GM23338 (cell line): ENCODE measurements at regions not wholly inside any gene's neighbourhood (a gene's known extent, or its start where the extent isn't known, plus 50 kb on each side); places are given as distances from the start of the nearest gene placed in this dataset.

Source experiments
- ATAC-seq: fragments of 200-7000 bp; cut with Tn5 transposase; 3 replicates; pipeline ENCODE4 v1.9.1; 2020
- DNase-seq: peaks from one replicate; pipeline ENCODE4 v3.0.0-alpha.2; 2015; ENCODE audit warnings: low spot score
- H2AFZ ChIP-seq: fragments of 200-600 bp; sonication (generic); 2 replicates; pipeline ENCODE4 v1.8.0; 2016; ENCODE audit warnings: antibody characterized with exemption, mild to moderate bottlenecking, moderate library complexity
- H3F3A ChIP-seq: fragments of 200-600 bp; sonication (generic); replicated peaks from 2 replicates; pipeline ENCODE4 v1.8.0; 2017; ENCODE audit warnings: antibody characterized with exemption, mixed run types, low read depth
- H3K27ac ChIP-seq: fragments of 200-600 bp; sonication (generic); 2 replicates; pipeline ENCODE4 v1.6.1; 2016; ENCODE audit warnings: low read depth
- H3K27me3 ChIP-seq: fragments of 200-600 bp; sonication (generic); 2 replicates; pipeline ENCODE4 v1.8.0; 2016; ENCODE audit warnings: mild to moderate bottlenecking, mixed run types, moderate library complexity; ENCODE audit not compliant: insufficient read depth
- H3K36me3 ChIP-seq: fragments of 200-600 bp; sonication (generic); 2 replicates; pipeline ENCODE4 v1.8.0; 2016; ENCODE audit warnings: mild to moderate bottlenecking; ENCODE audit not compliant: insufficient read depth
- H3K4me1 ChIP-seq: fragments of 200-600 bp; sonication (generic); 2 replicates; pipeline ENCODE4 v1.8.0; 2016; ENCODE audit warnings: mild to moderate bottlenecking, moderate library complexity; ENCODE audit not compliant: insufficient read depth
- H3K4me2 ChIP-seq: fragments of 200-600 bp; sonication (generic); 2 replicates; pipeline ENCODE4 v1.7.1; 2017; ENCODE audit warnings: mixed run types
- H3K4me3 ChIP-seq: fragments of 200-600 bp; sonication (generic); 2 replicates; pipeline ENCODE4 v1.6.1; 2016; ENCODE audit warnings: mixed run types
- H3K79me2 ChIP-seq: fragments of 200-600 bp; sonication (generic); replicated peaks from 2 replicates; pipeline ENCODE4 v1.8.0; 2017; ENCODE audit warnings: mild to moderate bottlenecking; ENCODE audit not compliant: insufficient read depth
- H3K9me2 ChIP-seq: fragments of 200-600 bp; sonication (generic); 2 replicates; pipeline ENCODE4 v1.8.0; 2017; ENCODE audit not compliant: insufficient read depth
- H4K20me1 ChIP-seq: fragments of 200-600 bp; sonication (generic); replicated peaks from 2 replicates; pipeline ENCODE4 v1.8.0; 2017; ENCODE audit warnings: mild to moderate bottlenecking; ENCODE audit not compliant: insufficient read depth
- H3K27ac Mint-ChIP-seq: 2 replicates; pipeline ENCODE4 v1.8.0; 2020; ENCODE audit warnings: inconsistent platforms, mild to moderate bottlenecking, moderate library complexity, mixed read lengths
- H3K27me3 Mint-ChIP-seq: 3 replicates; pipeline ENCODE4 v1.8.0; 2022; ENCODE audit warnings: low read depth, mild to moderate bottlenecking, moderate library complexity, mixed read lengths, inconsistent platforms; ENCODE audit not compliant: insufficient read depth, poor library complexity
- H3K36me3 Mint-ChIP-seq: 3 replicates; pipeline ENCODE4 v1.8.0; 2021; ENCODE audit warnings: low read depth, mild to moderate bottlenecking, inconsistent platforms, moderate library complexity, mixed read lengths
- H3K4me1 Mint-ChIP-seq: 3 replicates; pipeline ENCODE4 v1.8.0; 2020; ENCODE audit warnings: mild to moderate bottlenecking, inconsistent platforms, mixed read lengths
- H3K4me3 Mint-ChIP-seq: 3 replicates; pipeline ENCODE4 v1.8.0; 2021; ENCODE audit warnings: moderate library complexity, mild to moderate bottlenecking, inconsistent platforms, mixed read lengths
- H3K9me3 Mint-ChIP-seq: 3 replicates; pipeline ENCODE4 v1.8.0; 2020; ENCODE audit warnings: moderate library complexity, mild to moderate bottlenecking, inconsistent platforms, mixed read lengths
- CREB1 ChIP-seq: fragments of 250-450 bp; sonication (Bioruptor Pico); IDR thresholded peaks from 2 replicates; pipeline ENCODE4 v1.5.0; 2020; ENCODE audit warnings: low read depth, mild to moderate bottlenecking, moderate library complexity
- EZH2 ChIP-seq: fragments of 200-600 bp; sonication (generic); IDR thresholded peaks from one replicate; pipeline ENCODE4 v1.8.0; 2017; ENCODE audit warnings: antibody characterized with exemption, mild to moderate bottlenecking, low read depth; ENCODE audit not compliant: unreplicated experiment
- EZH2phosphoT487 ChIP-seq: fragments of 200-600 bp; sonication (generic); IDR thresholded peaks from one replicate; pipeline ENCODE4 v1.8.1; 2018; ENCODE audit warnings: antibody characterized with exemption; ENCODE audit not compliant: unreplicated experiment
- JUNB ChIP-seq: IDR thresholded peaks from one replicate; pipeline ENCODE4 v1.6.1; 2016; ENCODE audit warnings: antibody characterized with exemption; ENCODE audit not compliant: unreplicated experiment
- NANOG ChIP-seq: IDR thresholded peaks from 2 replicates; pipeline ENCODE4 v1.6.1; 2016; ENCODE audit warnings: antibody characterized with exemption, borderline replicate concordance
- POLR2AphosphoS5 ChIP-seq: IDR thresholded peaks from 2 replicates; pipeline ENCODE4 v1.6.1; 2016; ENCODE audit warnings: antibody characterized with exemption, low read depth
- STAT1 ChIP-seq: IDR thresholded peaks from one replicate; pipeline ENCODE4 v1.6.1; 2016; ENCODE audit warnings: antibody characterized with exemption; ENCODE audit not compliant: unreplicated experiment
- ZNF114 ChIP-seq: fragments of 250-450 bp; sonication (Bioruptor Pico); IDR thresholded peaks from 2 replicates; pipeline ENCODE4 v1.5.0; 2020; ENCODE audit warnings: mild to moderate bottlenecking, moderate library complexity
- ZNF331 ChIP-seq: fragments of 250-450 bp; sonication (Bioruptor Pico); IDR thresholded peaks from 2 replicates; pipeline ENCODE4 v1.5.0; 2020; ENCODE audit warnings: low read depth, mild to moderate bottlenecking, moderate library complexity
- TF ChIP-seq, protein P1 (sequence below): IDR thresholded peaks from one replicate; pipeline ENCODE4 v1.6.1; 2018; ENCODE audit warnings: antibody characterized with exemption; ENCODE audit not compliant: unreplicated experiment
- TF ChIP-seq, protein P2 (sequence below): fragments of 250-450 bp; sonication (Bioruptor Pico); IDR thresholded peaks from 2 replicates; pipeline ENCODE4 v1.5.0; 2020; ENCODE audit warnings: mild to moderate bottlenecking, moderate library complexity
- TF ChIP-seq, protein P3 (sequence below): IDR thresholded peaks from 2 replicates; pipeline ENCODE4 v1.6.1; 2016; ENCODE audit warnings: antibody characterized with exemption
- TF ChIP-seq, protein P4 (sequence below), 2 experiments: fragments of 200-600 bp in 1 of 2; sonication (generic) in 1 of 2; conservative IDR thresholded peaks; 2 replicates each; pipeline versions ENCODE4 v1.5.1 to v1.6.1; 2016 to 2017; ENCODE audit warnings: antibody characterized with exemption in 2 of 2, low read depth in 2 of 2, mild to moderate bottlenecking in 2 of 2, moderate library complexity in 1 of 2

DNA sequence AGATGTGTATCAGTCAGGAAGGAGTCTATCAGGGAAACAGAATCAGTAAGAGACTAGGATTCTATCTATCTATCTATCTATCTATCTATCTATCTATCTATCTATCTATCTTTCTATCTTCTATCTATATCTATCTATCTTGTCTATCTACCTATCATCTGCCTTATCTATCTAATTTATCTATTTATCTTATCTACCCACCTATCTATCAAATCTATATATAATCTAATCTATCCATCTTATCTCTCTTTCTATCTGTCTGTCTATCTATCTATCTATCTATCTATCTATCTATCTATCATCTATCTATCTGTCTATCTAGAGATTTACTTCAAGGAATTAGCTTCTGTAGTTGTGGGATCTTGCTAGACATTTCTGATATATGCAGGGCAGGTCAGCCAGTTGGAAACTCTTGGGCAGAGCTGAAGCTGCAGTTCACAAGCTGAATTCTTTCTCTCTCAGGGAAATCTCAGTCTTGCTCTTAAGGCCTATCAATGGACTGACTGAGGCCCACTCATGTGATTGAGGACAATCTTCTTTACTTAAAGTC, 140.2 kb upstream of the JUN start:
- no peak overlapping the region for H2AFZ ChIP-seq
- H3K4me1 ChIP-seq = no peaks in the 10 kb centered on the region
- Mint-ChIP-seq H3K27me3 (no peaks in the 10 kb centered on the region), H3K4me3 (no peak overlapping the region), H3K36me3 (no peaks in the 10 kb centered on the region), H3K4me1 (no peaks in the 10 kb centered on the region), H3K9me3 (no peaks in the 10 kb centered on the region), H3K27ac (no peak overlapping the region)
- H3K27ac ChIP-seq = no peak overlapping the region
- no peaks in the 10 kb centered on the region for H3F3A ChIP-seq
- H3K4me3 ChIP-seq = no peak overlapping the region
- H4K20me1 ChIP-seq = no peaks in the 10 kb centered on the region
- TF ChIP-seq ZNF331 (CRISPR knock-in tag) (no peak), CREB1 (CRISPR knock-in tag) (no peak), STAT1 (no peak), EZH2phosphoT487 (no peak), NANOG (no peak), ZNF114 (CRISPR knock-in tag) (no peak), EZH2 (no peak), JUNB (no peak), POLR2AphosphoS5 (no peak)
- TF ChIP-seq, protein P1, sequence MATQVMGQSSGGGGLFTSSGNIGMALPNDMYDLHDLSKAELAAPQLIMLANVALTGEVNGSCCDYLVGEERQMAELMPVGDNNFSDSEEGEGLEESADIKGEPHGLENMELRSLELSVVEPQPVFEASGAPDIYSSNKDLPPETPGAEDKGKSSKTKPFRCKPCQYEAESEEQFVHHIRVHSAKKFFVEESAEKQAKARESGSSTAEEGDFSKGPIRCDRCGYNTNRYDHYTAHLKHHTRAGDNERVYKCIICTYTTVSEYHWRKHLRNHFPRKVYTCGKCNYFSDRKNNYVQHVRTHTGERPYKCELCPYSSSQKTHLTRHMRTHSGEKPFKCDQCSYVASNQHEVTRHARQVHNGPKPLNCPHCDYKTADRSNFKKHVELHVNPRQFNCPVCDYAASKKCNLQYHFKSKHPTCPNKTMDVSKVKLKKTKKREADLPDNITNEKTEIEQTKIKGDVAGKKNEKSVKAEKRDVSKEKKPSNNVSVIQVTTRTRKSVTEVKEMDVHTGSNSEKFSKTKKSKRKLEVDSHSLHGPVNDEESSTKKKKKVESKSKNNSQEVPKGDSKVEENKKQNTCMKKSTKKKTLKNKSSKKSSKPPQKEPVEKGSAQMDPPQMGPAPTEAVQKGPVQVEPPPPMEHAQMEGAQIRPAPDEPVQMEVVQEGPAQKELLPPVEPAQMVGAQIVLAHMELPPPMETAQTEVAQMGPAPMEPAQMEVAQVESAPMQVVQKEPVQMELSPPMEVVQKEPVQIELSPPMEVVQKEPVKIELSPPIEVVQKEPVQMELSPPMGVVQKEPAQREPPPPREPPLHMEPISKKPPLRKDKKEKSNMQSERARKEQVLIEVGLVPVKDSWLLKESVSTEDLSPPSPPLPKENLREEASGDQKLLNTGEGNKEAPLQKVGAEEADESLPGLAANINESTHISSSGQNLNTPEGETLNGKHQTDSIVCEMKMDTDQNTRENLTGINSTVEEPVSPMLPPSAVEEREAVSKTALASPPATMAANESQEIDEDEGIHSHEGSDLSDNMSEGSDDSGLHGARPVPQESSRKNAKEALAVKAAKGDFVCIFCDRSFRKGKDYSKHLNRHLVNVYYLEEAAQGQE = no peak
- TF ChIP-seq, protein P2, sequence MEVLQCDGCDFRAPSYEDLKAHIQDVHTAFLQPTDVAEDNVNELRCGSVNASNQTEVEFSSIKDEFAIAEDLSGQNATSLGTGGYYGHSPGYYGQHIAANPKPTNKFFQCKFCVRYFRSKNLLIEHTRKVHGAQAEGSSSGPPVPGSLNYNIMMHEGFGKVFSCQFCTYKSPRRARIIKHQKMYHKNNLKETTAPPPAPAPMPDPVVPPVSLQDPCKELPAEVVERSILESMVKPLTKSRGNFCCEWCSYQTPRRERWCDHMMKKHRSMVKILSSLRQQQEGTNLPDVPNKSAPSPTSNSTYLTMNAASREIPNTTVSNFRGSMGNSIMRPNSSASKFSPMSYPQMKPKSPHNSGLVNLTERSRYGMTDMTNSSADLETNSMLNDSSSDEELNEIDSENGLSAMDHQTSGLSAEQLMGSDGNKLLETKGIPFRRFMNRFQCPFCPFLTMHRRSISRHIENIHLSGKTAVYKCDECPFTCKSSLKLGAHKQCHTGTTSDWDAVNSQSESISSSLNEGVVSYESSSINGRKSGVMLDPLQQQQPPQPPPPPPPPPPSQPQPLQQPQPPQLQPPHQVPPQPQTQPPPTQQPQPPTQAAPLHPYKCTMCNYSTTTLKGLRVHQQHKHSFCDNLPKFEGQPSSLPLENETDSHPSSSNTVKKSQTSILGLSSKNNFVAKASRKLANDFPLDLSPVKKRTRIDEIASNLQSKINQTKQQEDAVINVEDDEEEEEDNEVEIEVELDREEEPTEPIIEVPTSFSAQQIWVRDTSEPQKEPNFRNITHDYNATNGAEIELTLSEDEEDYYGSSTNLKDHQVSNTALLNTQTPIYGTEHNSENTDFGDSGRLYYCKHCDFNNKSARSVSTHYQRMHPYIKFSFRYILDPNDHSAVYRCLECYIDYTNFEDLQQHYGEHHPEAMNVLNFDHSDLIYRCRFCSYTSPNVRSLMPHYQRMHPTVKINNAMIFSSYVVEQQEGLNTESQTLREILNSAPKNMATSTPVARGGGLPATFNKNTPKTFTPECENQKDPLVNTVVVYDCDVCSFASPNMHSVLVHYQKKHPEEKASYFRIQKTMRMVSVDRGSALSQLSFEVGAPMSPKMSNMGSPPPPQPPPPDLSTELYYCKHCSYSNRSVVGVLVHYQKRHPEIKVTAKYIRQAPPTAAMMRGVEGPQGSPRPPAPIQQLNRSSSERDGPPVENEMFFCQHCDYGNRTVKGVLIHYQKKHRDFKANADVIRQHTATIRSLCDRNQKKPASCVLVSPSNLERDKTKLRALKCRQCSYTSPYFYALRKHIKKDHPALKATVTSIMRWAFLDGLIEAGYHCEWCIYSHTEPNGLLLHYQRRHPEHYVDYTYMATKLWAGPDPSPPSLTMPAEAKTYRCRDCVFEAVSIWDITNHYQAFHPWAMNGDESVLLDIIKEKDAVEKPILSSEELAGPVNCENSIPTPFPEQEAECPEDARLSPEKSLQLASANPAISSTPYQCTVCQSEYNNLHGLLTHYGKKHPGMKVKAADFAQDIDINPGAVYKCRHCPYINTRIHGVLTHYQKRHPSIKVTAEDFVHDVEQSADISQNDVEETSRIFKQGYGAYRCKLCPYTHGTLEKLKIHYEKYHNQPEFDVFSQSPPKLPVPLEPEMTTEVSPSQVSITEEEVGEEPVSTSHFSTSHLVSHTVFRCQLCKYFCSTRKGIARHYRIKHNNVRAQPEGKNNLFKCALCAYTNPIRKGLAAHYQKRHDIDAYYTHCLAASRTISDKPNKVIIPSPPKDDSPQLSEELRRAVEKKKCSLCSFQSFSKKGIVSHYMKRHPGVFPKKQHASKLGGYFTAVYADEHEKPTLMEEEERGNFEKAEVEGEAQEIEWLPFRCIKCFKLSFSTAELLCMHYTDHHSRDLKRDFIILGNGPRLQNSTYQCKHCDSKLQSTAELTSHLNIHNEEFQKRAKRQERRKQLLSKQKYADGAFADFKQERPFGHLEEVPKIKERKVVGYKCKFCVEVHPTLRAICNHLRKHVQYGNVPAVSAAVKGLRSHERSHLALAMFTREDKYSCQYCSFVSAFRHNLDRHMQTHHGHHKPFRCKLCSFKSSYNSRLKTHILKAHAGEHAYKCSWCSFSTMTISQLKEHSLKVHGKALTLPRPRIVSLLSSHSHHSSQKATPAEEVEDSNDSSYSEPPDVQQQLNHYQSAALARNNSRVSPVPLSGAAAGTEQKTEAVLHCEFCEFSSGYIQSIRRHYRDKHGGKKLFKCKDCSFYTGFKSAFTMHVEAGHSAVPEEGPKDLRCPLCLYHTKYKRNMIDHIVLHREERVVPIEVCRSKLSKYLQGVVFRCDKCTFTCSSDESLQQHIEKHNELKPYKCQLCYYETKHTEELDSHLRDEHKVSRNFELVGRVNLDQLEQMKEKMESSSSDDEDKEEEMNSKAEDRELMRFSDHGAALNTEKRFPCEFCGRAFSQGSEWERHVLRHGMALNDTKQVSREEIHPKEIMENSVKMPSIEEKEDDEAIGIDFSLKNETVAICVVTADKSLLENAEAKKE = no peak
- TF ChIP-seq, protein P3, sequence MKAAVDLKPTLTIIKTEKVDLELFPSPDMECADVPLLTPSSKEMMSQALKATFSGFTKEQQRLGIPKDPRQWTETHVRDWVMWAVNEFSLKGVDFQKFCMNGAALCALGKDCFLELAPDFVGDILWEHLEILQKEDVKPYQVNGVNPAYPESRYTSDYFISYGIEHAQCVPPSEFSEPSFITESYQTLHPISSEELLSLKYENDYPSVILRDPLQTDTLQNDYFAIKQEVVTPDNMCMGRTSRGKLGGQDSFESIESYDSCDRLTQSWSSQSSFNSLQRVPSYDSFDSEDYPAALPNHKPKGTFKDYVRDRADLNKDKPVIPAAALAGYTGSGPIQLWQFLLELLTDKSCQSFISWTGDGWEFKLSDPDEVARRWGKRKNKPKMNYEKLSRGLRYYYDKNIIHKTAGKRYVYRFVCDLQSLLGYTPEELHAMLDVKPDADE = no peak
- TF ChIP-seq, protein P4, sequence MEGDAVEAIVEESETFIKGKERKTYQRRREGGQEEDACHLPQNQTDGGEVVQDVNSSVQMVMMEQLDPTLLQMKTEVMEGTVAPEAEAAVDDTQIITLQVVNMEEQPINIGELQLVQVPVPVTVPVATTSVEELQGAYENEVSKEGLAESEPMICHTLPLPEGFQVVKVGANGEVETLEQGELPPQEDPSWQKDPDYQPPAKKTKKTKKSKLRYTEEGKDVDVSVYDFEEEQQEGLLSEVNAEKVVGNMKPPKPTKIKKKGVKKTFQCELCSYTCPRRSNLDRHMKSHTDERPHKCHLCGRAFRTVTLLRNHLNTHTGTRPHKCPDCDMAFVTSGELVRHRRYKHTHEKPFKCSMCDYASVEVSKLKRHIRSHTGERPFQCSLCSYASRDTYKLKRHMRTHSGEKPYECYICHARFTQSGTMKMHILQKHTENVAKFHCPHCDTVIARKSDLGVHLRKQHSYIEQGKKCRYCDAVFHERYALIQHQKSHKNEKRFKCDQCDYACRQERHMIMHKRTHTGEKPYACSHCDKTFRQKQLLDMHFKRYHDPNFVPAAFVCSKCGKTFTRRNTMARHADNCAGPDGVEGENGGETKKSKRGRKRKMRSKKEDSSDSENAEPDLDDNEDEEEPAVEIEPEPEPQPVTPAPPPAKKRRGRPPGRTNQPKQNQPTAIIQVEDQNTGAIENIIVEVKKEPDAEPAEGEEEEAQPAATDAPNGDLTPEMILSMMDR (conservative IDR thresholded peaks at IDR 0.05; ENCODE audit: low read depth in 2 of 2) = no peak
- DNase-seq (no peak), ATAC-seq (no peak)
- no peak overlapping the region for H3K4me2 ChIP-seq
- no peaks in the 10 kb centered on the region for H3K9me2 ChIP-seq
- no peaks in the 10 kb centered on the region for H3K79me2 ChIP-seq
- no peaks in the 10 kb centered on the region for H3K36me3 ChIP-seq
- no peaks in the 10 kb centered on the region for H3K27me3 ChIP-seq
